ENCODE measurements at regions not wholly inside any gene's neighbourhood (a gene's known extent, or its start where the extent isn't known, plus 50 kb on each side); places are given as distances from the start of the nearest gene placed in this dataset.

DNA sequence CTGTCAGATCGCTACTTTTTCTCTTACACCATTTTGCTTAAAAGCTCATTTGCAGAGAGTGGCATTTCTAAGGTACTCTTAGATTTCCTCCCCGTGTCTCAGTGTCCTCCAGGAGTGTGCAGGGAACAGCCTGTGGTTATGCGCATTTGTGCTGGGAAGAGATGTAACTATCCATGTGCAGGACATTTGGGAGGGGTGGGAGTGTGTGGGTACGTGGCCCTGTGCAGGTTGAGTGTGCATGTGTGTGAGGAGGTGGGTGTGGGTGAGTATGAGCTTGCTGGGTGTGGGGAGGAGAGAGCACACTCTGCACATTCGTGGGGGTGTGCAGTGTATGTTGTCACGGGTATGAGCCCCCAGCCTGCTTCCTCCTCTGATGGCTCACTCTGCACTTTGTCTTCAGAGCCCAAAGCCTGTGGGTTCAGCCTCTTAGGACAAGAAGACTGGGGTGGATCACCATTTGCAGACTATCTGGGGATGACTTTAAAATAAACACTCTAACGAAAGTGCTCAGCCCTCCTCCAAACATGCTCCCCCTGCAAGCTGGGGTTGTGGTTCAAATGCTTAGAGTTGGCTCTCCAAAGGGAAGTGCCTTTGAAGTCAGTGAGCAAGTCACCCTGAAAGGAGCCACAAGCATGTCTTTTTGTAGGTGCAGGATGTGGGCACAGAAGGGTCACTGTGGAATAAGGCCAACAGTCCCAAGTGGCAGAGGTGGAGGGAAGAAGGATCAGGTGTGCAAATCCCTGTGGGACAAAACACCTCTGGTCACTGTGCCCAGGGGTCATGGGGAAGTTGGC is 295.4 kb downstream of the RRAGC start:
- Histone ChIP-seq H2AFZ (ENCODE audit: low read length) (no peak overlapping the region), H3K23ac (ENCODE audit: insufficient read length, low read depth, low read length) (no peak overlapping the region), H2BK15ac (ENCODE audit: low read depth, low read length) (no peak overlapping the region), H2BK12ac (ENCODE audit: insufficient read length, low read depth, low read length) (no peak overlapping the region), H2AK5ac (ENCODE audit: insufficient read length, low read length) (no peak overlapping the region), H4K91ac (ENCODE audit: insufficient read length, low read depth, low read length) (no peak overlapping the region), H2BK5ac (ENCODE audit: insufficient read length, low read length) (no peak overlapping the region), H3K4me1 (ENCODE audit: insufficient read depth, low read length) (peaks cover 4% of the 10 kb centered on the region; the same call in 1 of the 2 replicates), H3K9me3 (ENCODE audit: control insufficient read depth, low read depth, low read length) (no peaks in the 10 kb centered on the region), H3K18ac (ENCODE audit: insufficient read length, low read depth, low read length) (no peak overlapping the region), H3K27me3 (ENCODE audit: insufficient read depth, low read length) (no peaks in the 10 kb centered on the region), H3K56ac (ENCODE audit: insufficient read length, low read depth, low read length) (no peak overlapping the region), H3K4ac (ENCODE audit: low read depth, low read length) (no peak overlapping the region), H2BK120ac (ENCODE audit: low read depth, low read length, poor library complexity, severe bottlenecking) (no peak overlapping the region), H3K23me2 (ENCODE audit: insufficient read length, low read depth, low read length, poor library complexity, severe bottlenecking) (peaks cover 2% of the 10 kb centered on the region), H3K79me1 (ENCODE audit: insufficient read depth, low read depth, low read length, poor library complexity, severe bottlenecking) (no peaks in the 10 kb centered on the region), H3K14ac (ENCODE audit: insufficient read depth, low read length) (no peak overlapping the region), H3K4me2 (ENCODE audit: insufficient read depth, insufficient read length, low read length) (no peak overlapping the region), H3K79me2 (ENCODE audit: insufficient read depth, low read length) (no peaks in the 10 kb centered on the region), H3T11ph (ENCODE audit: low read length) (no peak overlapping the region), H3K27ac (ENCODE audit: insufficient read length, low read depth, low read length) (no peak overlapping the region), H4K20me1 (ENCODE audit: control insufficient read depth, insufficient read depth, insufficient read length) (no peaks in the 10 kb centered on the region), H4K5ac (ENCODE audit: insufficient read length, low read depth, low read length) (no peak overlapping the region), H4K8ac (replicated peaks; ENCODE audit: insufficient read length, low read depth, low read length) (no peak overlapping the region), H2BK20ac (ENCODE audit: low read depth, low read length, poor library complexity, severe bottlenecking) (no peak overlapping the region), H3K9ac (ENCODE audit: extremely low read depth, insufficient read length, low read length) (no peak overlapping the region)
- Mint-ChIP-seq H3K4me1 (peaks cover 6 to 19% of the 10 kb centered on the region in 2 experiments), H3K27me3 (ENCODE audit: low read depth) (peaks cover 6% of the 10 kb centered on the region), H3K36me3 (ENCODE audit: insufficient read depth in 1 of 3, low read depth in 3 of 3) (no peaks in the 10 kb centered on the region), H3K4me3 (no peak overlapping the region), H3K27ac (peak overlapping the region in 1 of 3 experiments; percentile 75; a peak in 2 of 7 replicates), H3K9me3 (no peaks in the 10 kb centered on the region)
- no peak for DNase-seq
- WGBS (ENCODE audit: extremely low coverage, insufficient read length, low lambda C conversion rate) = no CpG with 5 or more reads among the region's 7 CpGs
- TF ChIP-seq, protein P1, sequence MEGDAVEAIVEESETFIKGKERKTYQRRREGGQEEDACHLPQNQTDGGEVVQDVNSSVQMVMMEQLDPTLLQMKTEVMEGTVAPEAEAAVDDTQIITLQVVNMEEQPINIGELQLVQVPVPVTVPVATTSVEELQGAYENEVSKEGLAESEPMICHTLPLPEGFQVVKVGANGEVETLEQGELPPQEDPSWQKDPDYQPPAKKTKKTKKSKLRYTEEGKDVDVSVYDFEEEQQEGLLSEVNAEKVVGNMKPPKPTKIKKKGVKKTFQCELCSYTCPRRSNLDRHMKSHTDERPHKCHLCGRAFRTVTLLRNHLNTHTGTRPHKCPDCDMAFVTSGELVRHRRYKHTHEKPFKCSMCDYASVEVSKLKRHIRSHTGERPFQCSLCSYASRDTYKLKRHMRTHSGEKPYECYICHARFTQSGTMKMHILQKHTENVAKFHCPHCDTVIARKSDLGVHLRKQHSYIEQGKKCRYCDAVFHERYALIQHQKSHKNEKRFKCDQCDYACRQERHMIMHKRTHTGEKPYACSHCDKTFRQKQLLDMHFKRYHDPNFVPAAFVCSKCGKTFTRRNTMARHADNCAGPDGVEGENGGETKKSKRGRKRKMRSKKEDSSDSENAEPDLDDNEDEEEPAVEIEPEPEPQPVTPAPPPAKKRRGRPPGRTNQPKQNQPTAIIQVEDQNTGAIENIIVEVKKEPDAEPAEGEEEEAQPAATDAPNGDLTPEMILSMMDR (conservative IDR thresholded peaks at IDR 0.05) = no peak

Measured in H9 (cell line).